Sigmoid colon (tissue), 4 donors: ENCODE measurements at regions not wholly inside any gene's neighbourhood (a gene's known extent, or its start where the extent isn't known, plus 50 kb on each side); places are given as distances from the start of the nearest gene placed in this dataset.

ENCODE experiments used
- CTCF ChIP-seq, 4 experiments: fragments of 450-650 bp in 3 of 4; fragments of 200-600 bp in 1 of 4; IDR thresholded peaks; one replicate each; pipeline ENCODE4 v1.5.1; 2016 to 2019; ENCODE audit warnings: antibody characterized with exemption in 4 of 4, mild to moderate bottlenecking in 3 of 4, moderate library complexity in 2 of 4
- EP300 ChIP-seq, 4 donors: sonication (generic); formaldehyde crosslinking; IDR thresholded peaks; one replicate each; pipeline ENCODE4 v1.6.1; 2017; ENCODE audit warnings: antibody characterized with exemption in 4 of 4
- POLR2A ChIP-seq, 2 donors: fragments of 450-650 bp; IDR thresholded peaks; one replicate each; pipeline ENCODE4 v1.6.1; 2016; ENCODE audit warnings: antibody characterized with exemption in 2 of 2, mild to moderate bottlenecking in 2 of 2, moderate library complexity in 2 of 2

- TF ChIP-seq CTCF (IDR thresholded peaks at IDR 0.05) = no peak
- TF ChIP-seq EP300 (IDR thresholded peaks at IDR 0.05) = no peak
- TF ChIP-seq POLR2A (IDR thresholded peaks at IDR 0.05) = no peak
These were observed 296.7 kb downstream of the CDH26 start for GRCh38 chr20:60254901-60255411.
